ENCODE measurements at regions not wholly inside any gene's neighbourhood (a gene's known extent, or its start where the extent isn't known, plus 50 kb on each side); places are given as distances from the start of the nearest gene placed in this dataset.

- Histone ChIP-seq H3K36me3 (ENCODE audit: low read length) (no peaks in the 10 kb centered on the region), H3K4me2 (ENCODE audit: low read depth, low read length, poor library complexity, severe bottlenecking) (no peak overlapping the region)
- TF ChIP-seq EZH2phosphoT487 (conservative IDR thresholded peaks at IDR 0.05; ENCODE audit: low read length) (no peak), CTCF (IDR thresholded peaks at IDR 0.05; ENCODE audit: insufficient read depth, low read length, poor library complexity, severe bottlenecking) (no peak)
Measured at GRCh38 chr3:130259166-130259874, 86.2 kb upstream of the COL6A5 start.

GRCh38 chr3:130260918-130261317, 84.6 kb upstream of the COL6A5 start:
- TF ChIP-seq CTCF (IDR thresholded peaks at IDR 0.05; ENCODE audit: insufficient read depth, low read length, poor library complexity, severe bottlenecking): no peak
- TF ChIP-seq EZH2phosphoT487 (conservative IDR thresholded peaks at IDR 0.05; ENCODE audit: low read length): no peak

More at GRCh38 chr3:130259166-130259874, 86.2 kb upstream of the COL6A5 start:
- Histone ChIP-seq H3K9ac (ENCODE audit: low read length) (no peak overlapping the region), H3F3A (ENCODE audit: insufficient read depth) (no peaks in the 10 kb centered on the region), H3K27me3 (ENCODE audit: low read length) (no peaks in the 10 kb centered on the region), H2AFZ (ENCODE audit: low read depth, low read length, severe bottlenecking) (no peak overlapping the region), H4K20me1 (ENCODE audit: low read depth, low read length) (no peaks in the 10 kb centered on the region), H3K27ac (ENCODE audit: low read depth, low read length) (no peak overlapping the region), H3K9me2 (replicated peaks; ENCODE audit: insufficient read depth, low read length) (no peaks in the 10 kb centered on the region), H3K9me3 (ENCODE audit: insufficient read depth, low read length) (no peaks in the 10 kb centered on the region), H3K4me3 (ENCODE audit: insufficient read depth, low read length, poor library complexity, severe bottlenecking) (no peak overlapping the region), H3K79me2 (ENCODE audit: insufficient read depth, low read length) (no peaks in the 10 kb centered on the region)

GRCh38 chr3:130263708-130264107, 81.8 kb upstream of the COL6A5 start:
- Histone ChIP-seq H3K9ac (ENCODE audit: low read length) (no peak overlapping the region), H3F3A (ENCODE audit: insufficient read depth) (no peaks in the 10 kb centered on the region), H2AFZ (ENCODE audit: low read depth, low read length, severe bottlenecking) (no peak overlapping the region), H3K4me2 (ENCODE audit: low read depth, low read length, poor library complexity, severe bottlenecking) (no peak overlapping the region), H3K27me3 (ENCODE audit: low read length) (no peaks in the 10 kb centered on the region), H3K4me3 (ENCODE audit: insufficient read depth, low read length, poor library complexity, severe bottlenecking) (no peak overlapping the region), H3K36me3 (ENCODE audit: low read length) (no peaks in the 10 kb centered on the region), H3K9me3 (ENCODE audit: insufficient read depth, low read length) (no peaks in the 10 kb centered on the region), H4K20me1 (ENCODE audit: low read depth, low read length) (no peaks in the 10 kb centered on the region), H3K9me2 (replicated peaks; ENCODE audit: insufficient read depth, low read length) (no peaks in the 10 kb centered on the region), H3K27ac (ENCODE audit: low read depth, low read length) (no peak overlapping the region), H3K79me2 (ENCODE audit: insufficient read depth, low read length) (no peaks in the 10 kb centered on the region)
- TF ChIP-seq EZH2phosphoT487 (conservative IDR thresholded peaks at IDR 0.05; ENCODE audit: low read length): no peak

More at GRCh38 chr3:130260918-130261317, 84.6 kb upstream of the COL6A5 start:
- no peaks in the 10 kb centered on the region for H3F3A ChIP-seq (ENCODE audit: insufficient read depth)
- no peak overlapping the region for H2AFZ ChIP-seq (ENCODE audit: low read depth, low read length, severe bottlenecking)
- no peaks in the 10 kb centered on the region for H3K9me3 ChIP-seq (ENCODE audit: insufficient read depth, low read length)
- H4K20me1 ChIP-seq (ENCODE audit: low read depth, low read length): no peaks in the 10 kb centered on the region
- no peak overlapping the region for H3K4me2 ChIP-seq (ENCODE audit: low read depth, low read length, poor library complexity, severe bottlenecking)
- H3K9ac ChIP-seq (ENCODE audit: low read length): no peak overlapping the region
- H3K4me3 ChIP-seq (ENCODE audit: insufficient read depth, low read length, poor library complexity, severe bottlenecking): no peak overlapping the region
- H3K27ac ChIP-seq (ENCODE audit: low read depth, low read length): no peak overlapping the region
- no peaks in the 10 kb centered on the region for H3K79me2 ChIP-seq (ENCODE audit: insufficient read depth, low read length)
- no peaks in the 10 kb centered on the region for H3K36me3 ChIP-seq (ENCODE audit: low read length)
- no peaks in the 10 kb centered on the region for H3K9me2 ChIP-seq (replicated peaks; ENCODE audit: insufficient read depth, low read length)
- no peaks in the 10 kb centered on the region for H3K27me3 ChIP-seq (ENCODE audit: low read length)

GRCh38 chr3:130266817-130267216, 78.7 kb upstream of the COL6A5 start:
- Histone ChIP-seq H3K4me2 (ENCODE audit: low read depth, low read length, poor library complexity, severe bottlenecking) (no peak overlapping the region), H3F3A (ENCODE audit: insufficient read depth) (no peaks in the 10 kb centered on the region), H3K27ac (ENCODE audit: low read depth, low read length) (no peak overlapping the region), H3K9me2 (replicated peaks; ENCODE audit: insufficient read depth, low read length) (no peaks in the 10 kb centered on the region), H3K4me3 (ENCODE audit: insufficient read depth, low read length, poor library complexity, severe bottlenecking) (no peak overlapping the region), H3K36me3 (ENCODE audit: low read length) (no peaks in the 10 kb centered on the region), H2AFZ (ENCODE audit: low read depth, low read length, severe bottlenecking) (no peak overlapping the region), H3K9ac (ENCODE audit: low read length) (no peak overlapping the region), H3K9me3 (ENCODE audit: insufficient read depth, low read length) (no peaks in the 10 kb centered on the region), H4K20me1 (ENCODE audit: low read depth, low read length) (no peaks in the 10 kb centered on the region), H3K27me3 (ENCODE audit: low read length) (no peaks in the 10 kb centered on the region), H3K79me2 (ENCODE audit: insufficient read depth, low read length) (no peaks in the 10 kb centered on the region)
- TF ChIP-seq EZH2phosphoT487 (conservative IDR thresholded peaks at IDR 0.05; ENCODE audit: low read length): no peak
- TF ChIP-seq CTCF (IDR thresholded peaks at IDR 0.05; ENCODE audit: insufficient read depth, low read length, poor library complexity, severe bottlenecking): no peak

Measured in SU-DHL-6 (cell line).